Fibroblast of pulmonary artery (primary cell): ENCODE measurements at regions not wholly inside any gene's neighbourhood (a gene's known extent, or its start where the extent isn't known, plus 50 kb on each side); places are given as distances from the start of the nearest gene placed in this dataset.

Source experiments
- DNase-seq: peaks from one replicate; pipeline ENCODE4 v3.0.0-alpha.2; 2010; ENCODE audit warnings: low read depth
- H3K4me3 ChIP-seq: replicated peaks from 2 replicates; pipeline ENCODE4 v1.5.1; 2011; ENCODE audit warnings: low read depth, mild to moderate bottlenecking, control low read depth, low read length, moderate library complexity
- CTCF ChIP-seq: IDR thresholded peaks from 2 replicates; pipeline ENCODE4 v1.5.1; 2011; ENCODE audit warnings: mild to moderate bottlenecking, control low read depth, low read length, inconsistent platforms; ENCODE audit errors: missing control alignments

- DNase-seq: no peak
- no peak overlapping the region for H3K4me3 ChIP-seq
- TF ChIP-seq CTCF: no peak
These were observed 50.7 kb upstream of the SCG2 start for GRCh38 chr2:223652902-223653301.

- no peak for TF ChIP-seq CTCF
- no peak overlapping the region for H3K4me3 ChIP-seq
- DNase-seq: no peak
These were observed 50.0 kb upstream of the SCG2 start for GRCh38 chr2:223652122-223652521.
